HL-60/S4 (cell line): ENCODE measurements at regions not wholly inside any gene's neighbourhood (a gene's known extent, or its start where the extent isn't known, plus 50 kb on each side); places are given as distances from the start of the nearest gene placed in this dataset.
"Not testable (repeated sequence)": the region's sequence is repeated elsewhere in the genome, so short reads cannot be mapped to it uniquely, and the experiment has no call there.

Experiments used
- in situ Hi-C: fragments of 300-500 bp; cut with MboI; formaldehyde crosslinking; loops from 2 replicates; pipeline ENCODE4 v1.14.3; 2022; ENCODE audit warnings: low sequenced_read_pairs

DNA sequence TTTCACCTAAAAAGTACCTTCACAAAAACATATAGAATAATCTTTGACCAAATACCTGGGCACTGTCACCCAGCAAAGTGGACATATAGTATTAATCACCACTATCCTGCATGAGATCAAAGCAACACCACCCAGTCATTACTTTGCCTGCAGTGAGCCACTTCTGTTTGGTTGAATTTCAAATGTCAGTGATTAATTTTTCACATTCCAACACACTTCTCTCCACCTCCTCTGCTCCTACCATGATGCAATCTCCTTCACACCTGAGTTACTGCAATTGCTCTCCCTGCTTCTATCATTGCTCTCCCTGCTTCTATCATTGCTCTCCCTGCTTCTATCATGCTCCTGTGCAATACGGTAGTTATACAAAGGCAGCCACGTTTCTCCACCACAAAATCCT is 106.1 kb upstream of the NETO1 start:
- in situ Hi-C loops = no loop called here

DNA sequence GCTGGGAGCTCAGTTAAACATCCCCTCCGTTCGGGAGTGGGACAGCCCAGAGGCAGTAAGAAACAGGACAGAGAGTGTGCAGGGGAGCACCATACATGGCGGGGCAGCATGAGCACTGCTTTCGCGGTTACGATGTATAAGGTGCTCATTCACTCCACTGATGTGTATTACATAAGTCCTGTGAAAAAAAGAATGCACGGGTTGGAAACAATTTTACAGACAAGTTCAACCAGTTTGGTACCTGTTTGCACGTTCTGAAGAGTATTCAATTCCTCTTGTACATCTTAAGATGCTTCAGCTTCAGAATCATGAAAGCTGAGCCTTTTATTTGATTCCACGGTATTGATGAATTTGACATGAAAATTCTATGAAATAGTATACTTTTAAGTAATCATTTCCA is 97.8 kb upstream of the NETO1 start:
- in situ Hi-C loops = no loop called here

DNA sequence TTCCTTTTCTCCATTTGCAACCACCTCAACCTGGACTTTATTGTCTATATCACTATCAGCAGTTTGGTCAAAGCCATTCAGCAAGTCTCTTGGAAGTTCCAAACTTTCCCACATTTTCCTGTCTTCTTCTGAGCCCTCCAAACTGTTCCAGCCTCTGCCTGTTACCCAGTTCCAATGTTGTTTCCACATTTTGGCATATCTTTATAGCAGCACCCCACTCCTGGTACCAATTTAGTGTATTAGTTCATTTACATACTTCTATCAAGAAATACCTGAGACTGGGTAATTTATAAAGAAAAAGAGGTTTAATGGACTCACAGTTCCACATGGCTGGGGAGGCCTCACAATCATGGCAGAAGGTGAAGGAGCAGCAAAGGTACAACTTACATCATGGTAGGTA is 90.4 kb upstream of the NETO1 start:
- in situ Hi-C loops = not testable (repeated sequence)

DNA sequence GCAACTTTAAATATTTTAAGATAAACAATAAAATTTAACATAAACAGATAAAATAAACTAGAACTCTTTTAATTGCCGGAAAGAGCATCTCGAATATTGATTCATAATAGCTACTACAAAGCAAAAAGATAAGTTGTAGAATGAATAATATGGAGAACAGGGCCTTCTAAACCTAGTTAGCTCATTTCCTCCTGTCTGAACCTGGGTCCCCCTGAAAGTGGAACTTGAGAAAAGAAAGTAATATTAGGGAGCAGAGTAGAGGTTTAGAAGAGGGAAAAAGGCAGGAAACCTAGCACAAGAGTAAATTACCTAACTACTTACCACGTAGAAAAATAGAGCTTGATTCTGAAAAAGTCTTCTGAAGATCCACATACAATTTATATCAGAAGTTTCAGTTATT is 80.7 kb upstream of the NETO1 start:
- in situ Hi-C loops = no loop called here

DNA sequence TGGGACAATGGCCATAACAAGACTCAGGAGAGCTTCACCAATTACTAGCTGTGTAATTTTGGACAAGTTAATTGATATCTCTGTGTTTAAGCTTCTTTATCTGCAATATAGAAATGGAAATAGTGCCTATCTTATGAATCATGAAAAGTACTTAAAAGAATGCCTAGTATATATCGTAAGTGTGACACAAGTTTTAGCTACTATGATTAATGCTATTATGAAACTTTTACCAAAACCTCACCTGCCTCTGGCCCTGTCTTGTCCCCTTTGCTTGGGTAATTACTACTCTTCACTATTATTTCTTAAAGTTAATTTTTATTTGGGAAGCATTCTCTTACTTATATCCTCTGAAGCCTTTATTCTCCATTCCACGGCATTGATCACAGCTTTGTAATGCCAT is 75.0 kb upstream of the NETO1 start:
- in situ Hi-C loops = no loop called here

- in situ Hi-C loops = no loop called here
These were observed 73.2 kb upstream of the NETO1 start for GRCh38 chr18:72940986-72941385.

GRCh38 chr18:72940509-72940908 is 72.7 kb upstream of the NETO1 start:
- in situ Hi-C loops = no loop called here

DNA sequence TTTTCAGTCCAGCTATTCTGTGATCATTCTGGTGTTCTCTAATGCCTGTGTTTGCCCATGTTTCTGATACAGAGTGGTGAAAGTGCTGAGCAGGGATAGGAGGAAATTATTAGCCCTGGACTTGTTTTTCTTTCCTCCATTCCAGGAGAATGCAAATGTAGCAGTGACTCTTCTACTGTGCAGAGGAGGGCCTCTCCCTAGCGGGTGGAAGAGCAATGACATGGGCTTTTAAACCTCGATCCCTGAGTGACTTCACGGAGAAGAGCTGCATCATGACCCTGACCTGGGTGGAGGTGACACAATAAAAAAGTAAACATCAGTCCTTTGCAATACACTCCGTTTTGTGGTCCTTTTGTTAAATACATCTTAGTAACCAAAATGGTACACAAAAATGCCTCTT is 68.0 kb upstream of the NETO1 start:
- in situ Hi-C loops = no loop called here

- in situ Hi-C loops = no loop called here
These were observed 55.1 kb upstream of the NETO1 start for GRCh38 chr18:72922895-72923294.
